SH-SY5Y (cell line): ENCODE measurements at regions not wholly inside any gene's neighbourhood (a gene's known extent, or its start where the extent isn't known, plus 50 kb on each side); places are given as distances from the start of the nearest gene placed in this dataset.

Source experiments
- GATA2 ChIP-seq: IDR thresholded peaks from 2 replicates; pipeline ENCODE4 v1.6.1; 2011; ENCODE audit warnings: mild to moderate bottlenecking, low read depth, low read length
- GATA3 ChIP-seq: IDR thresholded peaks from 2 replicates; pipeline ENCODE4 v1.6.1; 2011; ENCODE audit warnings: low read depth, mild to moderate bottlenecking, low read length, moderate library complexity

GRCh38 chr6:164057876-164058275, 643.4 kb downstream of the QKI start:
- TF ChIP-seq GATA2: no peak
- no peak for TF ChIP-seq GATA3

GRCh38 chr6:164051427-164051826, 636.9 kb downstream of the QKI start:
- no peak for TF ChIP-seq GATA2
- TF ChIP-seq GATA3: no peak

GRCh38 chr6:164049517-164049988, 635.0 kb downstream of the QKI start:
- TF ChIP-seq GATA2: no peak
- no peak for TF ChIP-seq GATA3

- TF ChIP-seq GATA2 (no peak), GATA3 (no peak)
Observed at GRCh38 chr6:164048840-164049516, 634.5 kb downstream of the QKI start.

- TF ChIP-seq GATA2 (no peak), GATA3 (no peak)
Observed at GRCh38 chr6:164045082-164045481, 630.6 kb downstream of the QKI start.

- TF ChIP-seq GATA3: no peak
- no peak for TF ChIP-seq GATA2
Observed at GRCh38 chr6:164042212-164042611, 627.7 kb downstream of the QKI start.

GRCh38 chr6:164040994-164041393, 626.5 kb downstream of the QKI start:
- no peak for TF ChIP-seq GATA2
- TF ChIP-seq GATA3: no peak

- TF ChIP-seq GATA2 (no peak), GATA3 (no peak)
Observed at GRCh38 chr6:164039954-164040375, 625.4 kb downstream of the QKI start.

- no peak for TF ChIP-seq GATA3
- TF ChIP-seq GATA2: no peak
Observed at GRCh38 chr6:164037171-164037870, 622.8 kb downstream of the QKI start.

GRCh38 chr6:164035900-164036485, 621.5 kb downstream of the QKI start:
- no peak for TF ChIP-seq GATA2
- TF ChIP-seq GATA3: no peak

GRCh38 chr6:164034602-164035140, 620.2 kb downstream of the QKI start:
- TF ChIP-seq GATA3 (no peak), GATA2 (no peak)

GRCh38 chr6:164025180-164025579, 610.7 kb downstream of the QKI start:
- TF ChIP-seq GATA3: no peak
- TF ChIP-seq GATA2: no peak

GRCh38 chr6:164023535-164023934, 609.0 kb downstream of the QKI start:
- no peak for TF ChIP-seq GATA3
- TF ChIP-seq GATA2: no peak

- TF ChIP-seq GATA2: no peak
- no peak for TF ChIP-seq GATA3
Observed at GRCh38 chr6:164022632-164023031, 608.1 kb downstream of the QKI start.
